ENCODE measurements at regions not wholly inside any gene's neighbourhood (a gene's known extent, or its start where the extent isn't known, plus 50 kb on each side); places are given as distances from the start of the nearest gene placed in this dataset.
"Not testable (repeated sequence)": the region's sequence is repeated elsewhere in the genome, so short reads cannot be mapped to it uniquely, and the experiment has no call there.

GRCh38 chr5:171714851-171715250 is 70.8 kb upstream of the SMIM23 start:
- no peak for DNase-seq (ENCODE audit: low read depth)

DNA sequence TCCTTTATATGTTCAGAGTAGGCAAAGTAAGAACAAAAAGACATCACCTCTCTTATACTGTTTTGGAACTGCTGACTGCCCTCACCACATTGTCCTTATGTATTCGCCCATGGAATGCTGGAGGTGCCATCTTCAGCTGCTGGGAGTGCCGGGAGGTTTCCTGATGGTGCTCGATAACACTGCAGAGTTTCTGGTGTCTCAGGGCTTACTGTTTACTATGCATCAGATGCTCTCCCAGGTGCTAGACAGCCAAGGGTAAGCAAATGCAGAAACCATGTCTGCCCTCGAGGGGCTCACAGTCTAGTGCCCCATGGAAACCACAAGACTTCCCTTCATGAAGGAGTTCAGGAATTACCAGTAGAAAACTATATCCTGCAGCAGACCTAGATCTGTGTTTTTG is 70.1 kb upstream of the SMIM23 start:
- no peak for DNase-seq (ENCODE audit: low read depth)

GRCh38 chr5:171720086-171720485 is 65.5 kb upstream of the SMIM23 start:
- DNase-seq (ENCODE audit: low read depth) = no peak

GRCh38 chr5:171721464-171721863 is 64.2 kb upstream of the SMIM23 start:
- DNase-seq (ENCODE audit: low read depth) = no peak

- DNase-seq (ENCODE audit: low read depth) = no peak
Measured at GRCh38 chr5:171724468-171725204, 61.0 kb upstream of the SMIM23 start.

DNA sequence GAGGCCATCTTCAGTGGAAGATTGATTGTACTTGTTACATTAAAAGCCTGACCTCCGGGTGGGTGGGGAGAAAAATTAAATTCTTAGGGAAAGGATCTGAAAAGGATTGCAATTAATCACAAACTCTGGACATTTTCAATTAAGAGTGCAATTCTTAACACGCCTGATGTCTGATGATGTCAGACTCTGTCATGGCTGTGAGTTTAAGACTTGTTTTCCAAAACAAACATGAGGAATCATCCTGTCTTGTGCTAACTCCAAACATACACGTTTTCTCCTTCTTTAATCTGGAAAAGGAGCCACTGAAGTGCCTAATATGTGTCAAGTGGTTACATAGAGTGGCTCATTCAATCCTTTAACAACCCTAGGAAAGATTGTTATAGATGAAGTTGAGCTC is 60.4 kb upstream of the SMIM23 start:
- no peak for DNase-seq (ENCODE audit: low read depth)

- not testable (repeated sequence) for DNase-seq (ENCODE audit: low read depth)
Measured at GRCh38 chr5:171726819-171727218, 58.8 kb upstream of the SMIM23 start.

GRCh38 chr5:171728686-171729085 is 56.9 kb upstream of the SMIM23 start:
- no peak for DNase-seq (ENCODE audit: low read depth)
